ENCODE measurements at regions not wholly inside any gene's neighbourhood (a gene's known extent, or its start where the extent isn't known, plus 50 kb on each side); places are given as distances from the start of the nearest gene placed in this dataset.

DNA sequence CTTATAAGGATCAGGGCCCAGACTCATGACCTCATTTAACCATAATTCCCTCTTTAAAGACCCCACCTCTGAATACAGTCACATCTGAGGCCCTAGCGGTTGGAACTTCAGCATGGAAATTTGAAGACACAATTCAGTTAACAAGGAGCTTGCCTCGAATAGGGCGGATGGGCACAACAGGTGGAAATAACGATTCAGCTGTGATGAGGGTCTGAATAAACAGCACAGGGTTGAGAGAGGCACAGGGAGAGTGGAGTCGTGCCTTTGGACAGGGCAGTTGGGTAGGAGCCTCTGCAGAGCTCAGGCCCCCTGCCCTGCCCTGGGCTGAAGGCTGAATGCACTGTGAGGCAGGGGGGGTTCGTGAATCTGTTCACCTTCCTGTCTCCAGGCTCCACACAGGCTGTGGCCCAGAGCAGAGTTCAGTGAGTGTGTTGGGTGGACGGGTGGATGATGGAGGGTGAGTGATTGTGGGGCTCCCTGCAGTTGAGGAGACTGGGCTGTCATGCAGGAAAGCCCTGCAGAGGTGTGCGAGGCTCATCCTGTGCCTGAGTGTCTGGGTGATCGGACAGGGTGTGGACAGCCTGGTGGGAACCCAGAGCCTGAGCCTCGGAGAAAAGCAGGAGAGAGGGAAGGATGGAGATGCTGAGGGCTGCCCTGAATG lies 243.1 kb downstream of the FOXD2 start:
- no peak for TF ChIP-seq EZH2 (IDR thresholded peaks at IDR 0.05; ENCODE audit: insufficient read depth, poor library complexity, severe bottlenecking)
- TF ChIP-seq EZH2phosphoT487 (IDR thresholded peaks at IDR 0.05; ENCODE audit: insufficient read depth, low read depth): no peak
